A204.1 (cell line): ENCODE measurements at regions not wholly inside any gene's neighbourhood (a gene's known extent, or its start where the extent isn't known, plus 50 kb on each side); places are given as distances from the start of the nearest gene placed in this dataset.
"Not testable (repeated sequence)": the region's sequence is repeated elsewhere in the genome, so short reads cannot be mapped to it uniquely, and the experiment has no call there.

Source experiments
- FAIRE-seq: peaks from 2 replicates; lab custom pipeline; 2012; peaks lifted over from hg19 to GRCh38; lab: Jason Lieb, UNC

- FAIRE-seq, result no peak
Observed at GRCh38 chr14:29982171-29982570, 54.5 kb upstream of the PRKD1 start.

GRCh38 chr14:29982993-29983392 lies 55.3 kb upstream of the PRKD1 start:
- no peak for FAIRE-seq

GRCh38 chr14:29990344-29990857 lies 62.8 kb upstream of the PRKD1 start:
- FAIRE-seq, result not testable (repeated sequence)

- FAIRE-seq, result no peak
Observed at GRCh38 chr14:29990993-29991392, 63.3 kb upstream of the PRKD1 start.

GRCh38 chr14:29993143-29993542 lies 65.5 kb upstream of the PRKD1 start:
- no peak for FAIRE-seq

- no peak for FAIRE-seq
Observed at GRCh38 chr14:29999013-29999539, 71.4 kb upstream of the PRKD1 start.

- FAIRE-seq, result no peak
Observed at GRCh38 chr14:30002859-30003258, 75.2 kb upstream of the PRKD1 start.

GRCh38 chr14:30005114-30005808 lies 77.6 kb upstream of the PRKD1 start:
- FAIRE-seq, result peak; percentile 94

GRCh38 chr14:30006695-30007094 lies 79.0 kb upstream of the PRKD1 start:
- no peak for FAIRE-seq

- no peak for FAIRE-seq
Observed at GRCh38 chr14:30015489-30015888, 87.8 kb upstream of the PRKD1 start.

- FAIRE-seq, result no peak
Observed at GRCh38 chr14:30016002-30016401, 88.4 kb upstream of the PRKD1 start.

- no peak for FAIRE-seq
Observed at GRCh38 chr14:30017370-30017993, 89.8 kb upstream of the PRKD1 start.

GRCh38 chr14:30020271-30020670 lies 92.6 kb upstream of the PRKD1 start:
- FAIRE-seq, result no peak

GRCh38 chr14:30020687-30021086 lies 93.0 kb upstream of the PRKD1 start:
- no peak for FAIRE-seq

- FAIRE-seq, result not testable (repeated sequence)
Observed at GRCh38 chr14:30023350-30023749, 95.7 kb upstream of the PRKD1 start.

- FAIRE-seq, result no peak
Observed at GRCh38 chr14:30034152-30034551, 106.5 kb upstream of the PRKD1 start.

- no peak for FAIRE-seq
Observed at GRCh38 chr14:30035361-30035760, 107.7 kb upstream of the PRKD1 start.

GRCh38 chr14:30045720-30046119 lies 118.1 kb upstream of the PRKD1 start:
- FAIRE-seq, result no peak

- no peak for FAIRE-seq
Observed at GRCh38 chr14:30053103-30053502, 125.5 kb upstream of the PRKD1 start.

GRCh38 chr14:30054201-30054600 lies 126.6 kb upstream of the PRKD1 start:
- no peak for FAIRE-seq

- FAIRE-seq, result no peak
Observed at GRCh38 chr14:30058401-30058800, 130.8 kb upstream of the PRKD1 start.

- FAIRE-seq, result no peak
Observed at GRCh38 chr14:30063746-30064145, 136.1 kb upstream of the PRKD1 start.

- FAIRE-seq, result no peak
Observed at GRCh38 chr14:30064454-30064853, 136.8 kb upstream of the PRKD1 start.

- no peak for FAIRE-seq
Observed at GRCh38 chr14:30069536-30069935, 141.9 kb upstream of the PRKD1 start.
